HG03175 (cell line): ENCODE measurements at regions not wholly inside any gene's neighbourhood (a gene's known extent, or its start where the extent isn't known, plus 50 kb on each side); places are given as distances from the start of the nearest gene placed in this dataset.
"Not testable (repeated sequence)": the region's sequence is repeated elsewhere in the genome, so short reads cannot be mapped to it uniquely, and the experiment has no call there.

Experiments used
- ATAC-seq: cut with Tn5 transposase; IDR thresholded peaks from one replicate; pipeline ENCODE4 v1.9.1; 2021; ENCODE audit warnings: mild to moderate bottlenecking, moderate library complexity; ENCODE audit not compliant: unreplicated experiment

GRCh38 chr2:82790206-82791021 is 1668.7 kb downstream of the SUCLG1 start:
- ATAC-seq, result no peak

GRCh38 chr2:82789851-82790205 is 1669.3 kb downstream of the SUCLG1 start:
- ATAC-seq, result no peak

DNA sequence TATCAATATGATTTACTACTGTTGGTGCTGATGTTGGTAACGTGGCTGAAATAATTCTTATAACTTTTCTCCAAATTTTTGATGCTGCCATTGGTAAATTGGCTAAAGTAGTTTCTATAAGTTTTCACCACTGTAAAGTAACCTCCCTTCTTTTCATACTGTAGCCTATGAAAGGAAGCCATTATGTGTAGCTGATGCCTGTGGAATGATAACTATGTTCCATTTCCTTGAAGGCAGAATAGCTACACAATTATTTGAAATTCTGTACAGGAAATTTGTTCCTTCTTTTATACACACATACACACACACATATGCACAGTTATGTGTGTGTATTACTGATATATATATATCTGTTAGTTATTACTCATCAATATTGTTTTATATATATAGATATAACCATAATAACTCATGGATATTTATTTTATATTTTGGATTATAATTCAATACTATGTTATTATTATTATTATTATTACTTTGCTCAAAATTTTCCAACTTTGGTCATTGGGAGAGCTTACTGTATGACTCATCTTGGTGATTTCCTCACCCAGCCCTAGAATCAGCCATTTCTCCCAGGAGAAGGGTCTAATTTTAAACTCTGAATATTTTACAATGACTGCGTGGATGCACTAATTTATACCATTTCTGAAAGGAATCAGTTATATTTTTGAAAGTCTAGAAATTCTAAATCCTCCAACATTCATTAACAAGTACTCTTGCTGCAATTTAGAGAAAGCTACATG is 1677.7 kb downstream of the SUCLG1 start:
- no peak for ATAC-seq

GRCh38 chr2:82780050-82780449 is 1679.0 kb downstream of the SUCLG1 start:
- ATAC-seq, result no peak

GRCh38 chr2:82752396-82752795 is 1706.7 kb downstream of the SUCLG1 start:
- ATAC-seq, result no peak

DNA sequence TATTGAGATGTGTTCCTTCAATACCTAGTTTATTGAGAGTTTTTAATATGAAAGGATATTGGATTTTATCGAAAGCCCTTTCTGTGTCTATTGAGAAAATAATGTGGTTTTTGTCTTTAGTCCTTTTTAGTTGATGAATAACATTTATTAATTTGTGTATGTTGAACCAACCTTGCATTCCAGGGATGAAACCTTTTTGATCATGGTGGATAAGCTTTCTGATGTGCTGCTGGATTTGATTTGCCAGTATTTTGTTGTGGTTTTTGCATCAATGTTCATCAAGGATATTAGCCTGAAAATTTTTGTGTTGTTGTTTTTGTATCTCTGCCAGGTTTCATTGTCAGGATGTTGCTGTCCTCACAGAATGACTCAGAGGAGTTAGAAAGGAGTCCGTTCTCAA is 1710.4 kb downstream of the SUCLG1 start:
- no peak for ATAC-seq

GRCh38 chr2:82740527-82740926 is 1718.6 kb downstream of the SUCLG1 start:
- no peak for ATAC-seq

DNA sequence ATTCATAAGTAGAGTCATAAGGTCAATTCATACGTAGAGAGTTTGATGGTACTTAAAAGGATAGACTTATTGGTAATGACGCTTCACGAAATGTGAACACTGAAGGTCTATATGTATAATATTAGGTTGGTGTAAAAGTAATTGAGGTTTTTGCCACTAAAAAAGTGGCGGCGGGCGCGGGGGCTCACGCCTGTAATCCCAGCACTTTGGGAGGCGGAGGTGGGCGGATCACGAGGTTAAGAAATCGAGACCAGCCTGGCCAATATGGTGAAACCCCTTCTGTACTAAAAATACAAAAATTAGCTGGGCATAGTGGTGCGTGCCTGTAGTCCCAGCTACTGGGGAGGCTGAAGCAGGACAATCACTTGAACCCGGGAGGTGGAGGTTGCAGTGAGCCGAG is 1721.1 kb downstream of the SUCLG1 start:
- ATAC-seq, result not testable (repeated sequence)

- ATAC-seq, result no peak
Observed at GRCh38 chr2:82735336-82735735, 1723.7 kb downstream of the SUCLG1 start.

DNA sequence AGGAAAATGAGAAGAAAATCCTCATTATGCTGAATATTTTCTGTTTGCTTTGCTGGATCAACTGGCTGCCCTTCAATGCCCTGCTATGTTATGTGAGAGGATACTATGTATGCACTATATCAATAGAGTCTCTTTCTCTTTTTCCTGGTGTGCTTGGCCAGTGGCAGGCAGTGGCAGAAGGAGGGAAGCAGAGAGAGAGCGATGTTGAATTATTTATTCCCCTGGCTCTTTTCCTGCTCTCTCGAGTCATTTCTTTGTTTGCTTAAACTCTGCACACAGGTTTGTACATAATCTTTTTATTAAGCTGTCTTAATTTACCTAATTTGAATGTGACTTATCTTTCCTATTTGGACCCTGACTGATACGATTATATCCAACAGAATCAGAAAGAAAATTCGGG is 1727.3 kb downstream of the SUCLG1 start:
- ATAC-seq, result no peak

DNA sequence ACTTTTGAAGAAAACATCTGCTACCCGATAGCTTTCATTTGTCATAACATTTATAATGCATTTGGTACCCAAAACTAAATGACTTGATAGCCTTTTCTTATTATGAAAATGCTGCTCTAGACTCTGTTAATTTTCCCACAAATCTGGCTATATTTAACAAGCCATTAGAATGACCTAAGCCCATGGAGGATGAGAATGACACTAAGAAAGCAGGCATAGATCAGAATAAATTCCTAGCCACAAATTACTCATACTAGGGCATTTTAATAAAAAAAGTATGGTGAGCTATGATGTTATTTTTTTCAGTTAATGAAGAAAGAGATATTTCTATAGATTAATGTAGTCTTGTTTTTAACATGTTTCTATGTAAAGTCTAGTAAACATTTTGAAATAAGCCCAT is 1728.3 kb downstream of the SUCLG1 start:
- no peak for ATAC-seq

DNA sequence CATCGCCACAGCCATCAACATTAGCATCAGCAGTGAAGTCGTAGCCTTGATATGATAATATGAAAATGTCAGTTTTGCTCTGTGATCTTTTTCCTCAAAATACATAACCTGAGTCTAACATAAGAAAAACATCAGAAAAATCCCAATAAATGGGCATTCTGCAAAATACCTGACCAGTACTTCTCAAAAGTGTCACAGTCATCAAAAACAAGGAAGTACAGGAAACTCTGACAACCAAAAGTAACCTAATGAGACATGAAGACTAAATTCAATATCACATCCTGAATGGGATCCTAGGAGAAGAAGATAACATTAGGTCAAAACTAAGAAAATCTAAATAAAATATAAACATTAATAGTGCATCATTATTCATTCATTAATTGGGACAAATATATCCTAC is 1731.0 kb downstream of the SUCLG1 start:
- ATAC-seq, result no peak

- no peak for ATAC-seq
Observed at GRCh38 chr2:82708681-82709080, 1750.4 kb downstream of the SUCLG1 start.

- no peak for ATAC-seq
Observed at GRCh38 chr2:82697231-82697630, 1761.8 kb downstream of the SUCLG1 start.

DNA sequence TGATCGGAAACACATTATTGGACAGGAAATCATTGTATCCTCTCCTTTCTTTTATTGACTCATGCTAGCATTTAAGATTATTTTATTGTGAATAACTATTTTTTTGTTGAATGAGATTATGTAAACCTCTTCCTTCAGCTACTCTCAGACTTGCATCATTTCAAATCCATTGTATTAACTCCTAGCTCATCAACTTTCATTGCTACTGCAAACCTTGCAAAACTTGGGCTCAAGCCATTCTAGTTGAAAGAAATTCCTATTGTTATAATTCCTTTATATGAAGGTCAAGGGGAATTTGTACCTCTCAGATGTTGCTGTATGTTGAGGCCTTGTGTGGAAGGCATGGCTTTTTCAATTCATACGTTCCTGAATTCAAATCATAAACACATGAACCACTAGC is 1764.6 kb downstream of the SUCLG1 start:
- no peak for ATAC-seq

- ATAC-seq, result no peak
Observed at GRCh38 chr2:82690757-82691411, 1768.2 kb downstream of the SUCLG1 start.

DNA sequence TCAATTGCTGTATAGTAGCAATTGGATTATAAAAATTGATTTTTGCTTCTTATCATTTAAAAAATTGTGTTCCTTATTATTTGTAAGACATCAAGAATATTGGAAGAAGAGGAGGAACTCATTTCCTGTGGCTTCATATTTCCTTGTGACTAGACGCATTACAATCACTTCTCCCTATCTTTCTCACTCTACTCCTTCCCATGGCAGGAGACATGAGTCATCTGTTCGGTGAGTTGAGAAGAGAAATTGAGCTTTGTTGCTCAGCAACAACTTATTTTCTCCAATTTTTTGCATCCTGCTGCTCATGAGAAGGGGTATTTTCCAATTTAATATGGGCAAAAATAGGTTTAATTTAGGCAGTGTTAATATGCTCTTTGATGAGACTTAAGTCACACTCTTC is 1783.9 kb downstream of the SUCLG1 start:
- ATAC-seq, result no peak

DNA sequence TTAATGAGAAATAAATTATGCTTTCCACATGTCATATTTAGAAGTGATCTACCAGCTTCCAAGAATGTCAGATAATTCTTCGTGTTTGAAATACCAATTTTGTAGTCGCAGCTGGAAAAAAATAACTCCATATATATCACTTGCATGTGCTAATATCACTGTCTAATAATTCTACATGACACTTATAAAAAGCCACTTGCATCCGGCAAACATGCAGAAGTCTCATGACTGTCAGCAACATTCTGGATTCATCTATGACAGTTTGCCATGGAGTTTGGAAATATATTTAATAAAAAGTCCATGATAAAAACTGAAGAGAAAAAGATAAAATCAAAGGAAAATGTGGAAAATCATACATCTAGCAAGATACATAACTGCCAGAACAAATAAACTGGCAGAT is 1784.4 kb downstream of the SUCLG1 start:
- no peak for ATAC-seq

GRCh38 chr2:82667491-82667890 is 1791.6 kb downstream of the SUCLG1 start:
- ATAC-seq, result no peak

DNA sequence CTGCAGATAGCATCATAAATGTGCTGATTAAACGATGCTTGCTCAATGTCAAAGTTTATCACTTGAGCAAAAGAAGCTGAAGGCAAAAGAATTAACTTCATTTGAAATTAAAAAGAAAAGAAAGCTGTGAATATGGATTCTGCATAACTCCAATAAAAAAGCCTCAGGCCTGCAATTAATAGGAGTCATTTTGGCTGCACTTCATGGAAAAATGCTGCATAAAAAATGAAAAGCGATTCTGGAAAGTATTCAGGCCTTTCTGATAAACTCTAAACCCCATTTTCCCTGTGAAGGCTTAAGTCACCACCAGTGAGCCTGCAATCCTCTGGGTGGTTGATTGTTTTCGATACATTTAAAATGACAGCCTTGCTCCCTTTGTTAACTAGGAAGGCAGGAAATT is 1793.4 kb downstream of the SUCLG1 start:
- no peak for ATAC-seq

DNA sequence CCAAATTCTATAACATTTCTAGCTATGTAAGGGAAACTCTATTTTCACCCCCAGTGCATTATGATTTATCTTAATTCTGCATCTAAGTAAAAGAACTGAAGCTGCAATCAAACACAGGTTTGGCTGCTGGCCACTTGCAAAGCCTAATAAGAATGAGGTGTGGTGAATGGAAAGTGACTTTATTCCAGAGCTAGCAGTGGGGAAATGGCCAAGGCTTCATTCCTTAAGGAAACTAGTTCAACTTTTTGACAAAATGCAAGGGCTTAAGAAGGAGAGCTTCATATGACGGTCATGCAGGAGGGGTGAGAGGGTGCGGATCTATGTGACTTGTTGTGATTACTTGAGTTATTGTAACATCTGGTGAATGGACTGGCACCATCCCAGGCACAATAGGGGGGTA is 1802.0 kb downstream of the SUCLG1 start:
- no peak for ATAC-seq

DNA sequence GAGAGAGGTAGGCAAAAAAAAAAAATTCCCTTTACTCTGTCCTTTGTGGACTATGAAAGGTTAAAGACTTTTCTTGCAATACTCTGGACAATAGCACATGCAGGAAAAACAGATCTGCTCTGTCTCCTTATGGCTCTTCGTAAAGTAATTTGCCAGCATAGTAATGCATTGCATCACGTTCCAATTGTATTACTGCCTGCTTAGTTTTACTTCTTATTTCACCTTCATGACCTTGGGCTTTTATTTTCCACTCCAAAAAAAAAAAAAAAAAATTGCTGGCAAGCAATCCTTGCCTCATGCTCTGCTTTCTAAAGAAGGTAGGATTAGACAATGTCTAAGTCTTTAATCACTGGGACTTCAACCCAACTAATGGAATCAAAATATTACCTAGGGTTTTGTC is 1802.7 kb downstream of the SUCLG1 start:
- ATAC-seq, result no peak
